ENCODE measurements at regions not wholly inside any gene's neighbourhood (a gene's known extent, or its start where the extent isn't known, plus 50 kb on each side); places are given as distances from the start of the nearest gene placed in this dataset.
A peak's percentile ranks its signal among the peaks of the same experiment; 100 is the strongest.
"Not testable (repeated sequence)": the region's sequence is repeated elsewhere in the genome, so short reads cannot be mapped to it uniquely, and the experiment has no call there.

- DNase-seq: no peak
These were observed 493.9 kb upstream of the MAP2 start for GRCh38 chr2:208929894-208930427.

- DNase-seq: no peak
These were observed 488.3 kb upstream of the MAP2 start for GRCh38 chr2:208935531-208935930.

DNA sequence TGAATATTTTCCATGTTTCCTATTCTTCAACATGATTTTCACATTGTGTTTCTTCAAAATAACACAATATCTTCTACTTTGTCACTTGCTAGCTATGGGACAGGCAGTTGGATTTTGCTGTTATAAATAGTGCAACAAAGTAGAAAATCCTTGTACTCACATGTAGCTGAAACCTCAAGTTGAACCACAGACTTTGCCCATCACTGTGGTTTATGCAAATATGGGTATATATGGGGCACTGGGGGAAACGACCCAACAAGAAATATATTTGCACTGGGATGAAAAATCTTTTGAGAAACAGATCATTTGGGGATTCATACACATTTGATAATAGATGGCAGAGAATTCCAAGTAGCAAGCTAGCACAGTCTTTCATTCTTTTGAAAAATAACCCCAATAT lies 486.3 kb upstream of the MAP2 start:
- DNase-seq: no peak

- no peak for DNase-seq
These were observed 484.0 kb upstream of the MAP2 start for GRCh38 chr2:208939852-208940251.

- DNase-seq: no peak
These were observed 478.1 kb upstream of the MAP2 start for GRCh38 chr2:208945719-208946256.

DNA sequence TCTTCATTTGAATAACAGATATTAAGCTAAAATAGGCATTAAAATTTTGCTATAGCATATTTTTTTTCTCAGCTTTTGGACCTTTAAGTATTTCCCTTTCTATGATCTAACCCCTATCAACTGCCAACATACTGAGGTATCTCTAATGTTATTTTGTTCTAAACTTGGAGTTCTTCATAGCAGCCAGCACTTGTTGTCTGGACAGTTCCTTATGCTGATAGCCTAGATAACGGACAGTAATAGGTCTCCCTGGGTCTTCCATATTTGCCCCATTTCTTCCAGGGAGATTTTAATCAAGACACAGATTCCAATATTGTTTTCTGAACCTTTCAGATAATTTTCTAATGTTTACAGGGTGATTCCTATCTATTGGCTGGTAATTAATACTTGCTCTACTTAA lies 475.8 kb upstream of the MAP2 start:
- DNase-seq: no peak

DNA sequence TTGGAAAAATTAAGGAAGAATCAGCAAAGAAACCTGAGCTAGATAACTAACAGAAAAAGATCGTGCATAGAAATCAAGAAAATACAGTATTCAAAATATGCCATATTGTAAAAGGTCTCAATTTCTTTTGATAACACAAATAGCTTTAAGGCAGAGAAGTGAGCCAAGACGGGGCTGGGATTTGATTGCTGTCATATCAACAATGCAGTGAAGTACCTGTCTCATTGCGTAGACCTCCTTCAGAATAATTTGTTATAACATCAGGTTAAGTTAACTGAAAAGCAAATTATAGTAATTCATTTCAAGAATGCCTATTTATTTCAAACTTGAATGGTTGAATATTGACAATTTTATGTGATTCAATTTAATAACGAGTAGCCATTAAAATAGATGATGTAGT lies 453.8 kb upstream of the MAP2 start:
- DNase-seq: no peak

DNA sequence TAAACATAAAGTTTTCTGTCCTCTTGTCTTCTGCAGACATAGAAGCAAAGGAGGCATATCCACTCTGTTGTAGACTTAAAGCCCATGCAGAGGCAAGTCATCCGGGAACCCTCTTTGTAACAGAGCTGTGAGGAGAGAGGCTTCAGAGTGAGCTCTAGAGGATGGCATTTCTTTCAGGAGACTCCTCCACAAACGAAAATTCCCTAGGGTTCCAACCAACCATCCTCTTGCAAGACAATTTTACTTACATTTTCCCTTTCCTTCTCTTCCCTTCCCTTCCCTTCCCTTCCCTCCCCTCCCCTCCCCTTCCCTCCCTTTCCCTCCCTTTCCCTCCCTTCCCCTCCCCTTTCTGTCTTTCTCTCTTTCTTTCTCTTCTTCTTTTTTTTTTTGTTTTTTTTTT lies 446.3 kb upstream of the MAP2 start:
- no peak for DNase-seq

GRCh38 chr2:208978946-208979345 lies 444.9 kb upstream of the MAP2 start:
- DNase-seq: no peak

- DNase-seq: no peak
These were observed 443.5 kb upstream of the MAP2 start for GRCh38 chr2:208980321-208980720.

DNA sequence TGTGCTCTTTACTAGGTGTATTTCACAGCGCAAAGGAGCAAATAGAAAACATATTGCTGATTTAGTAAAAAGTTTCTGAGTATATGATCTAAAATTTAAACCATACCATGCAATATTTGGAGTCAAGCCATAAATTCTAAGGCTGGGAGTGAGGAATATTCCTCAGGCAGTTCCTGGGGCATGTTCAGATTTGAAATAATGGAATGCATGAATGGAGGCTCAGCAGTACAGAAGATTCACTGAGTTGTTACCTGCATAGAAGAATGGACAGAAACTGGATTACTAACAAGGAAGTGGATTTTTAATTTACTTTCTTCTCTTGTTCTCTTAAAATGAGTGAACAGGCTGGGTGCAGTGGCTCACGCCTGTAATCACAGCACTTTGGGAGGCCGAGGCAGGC lies 441.0 kb upstream of the MAP2 start:
- DNase-seq: no peak

DNA sequence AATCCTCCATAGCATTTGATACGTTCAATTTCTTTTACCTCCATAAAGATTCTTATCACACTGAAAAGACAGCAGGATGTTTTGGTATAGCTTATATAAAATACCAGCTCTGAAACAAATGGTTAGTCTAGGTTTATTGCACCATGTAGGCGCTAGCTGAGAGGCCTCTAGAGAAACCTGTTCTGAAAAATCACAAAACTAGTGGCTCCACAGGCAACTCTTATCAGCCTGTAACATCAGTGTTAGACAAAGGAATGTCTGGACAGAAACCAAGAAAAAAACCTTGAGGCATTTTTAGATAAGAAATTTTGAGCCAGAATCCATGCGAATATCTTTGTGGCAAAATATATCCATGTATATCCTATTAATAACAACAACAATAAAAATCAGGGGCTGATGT lies 440.4 kb upstream of the MAP2 start:
- no peak for DNase-seq

- no peak for DNase-seq
These were observed 439.3 kb upstream of the MAP2 start for GRCh38 chr2:208984376-208985090.

- no peak for DNase-seq
These were observed 438.2 kb upstream of the MAP2 start for GRCh38 chr2:208985644-208986043.

DNA sequence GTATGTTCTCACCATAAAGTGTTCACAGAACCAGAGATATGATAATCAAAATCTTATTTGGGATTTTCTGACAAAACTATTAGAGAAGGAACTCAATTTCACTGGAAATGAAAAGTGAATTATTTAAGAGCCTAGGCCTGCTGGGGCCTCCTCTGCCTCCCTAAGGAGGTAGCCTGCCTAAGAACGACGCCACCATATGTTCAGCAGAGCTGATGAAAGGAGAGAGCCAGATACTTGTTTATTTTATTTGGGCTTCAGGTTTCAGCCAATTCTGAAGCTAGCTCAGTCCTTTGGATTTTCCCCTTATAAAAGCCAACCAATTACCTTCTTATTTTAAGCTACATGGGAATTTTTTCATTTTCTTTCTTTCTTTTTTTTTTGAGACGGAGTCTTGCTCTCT lies 433.1 kb upstream of the MAP2 start:
- DNase-seq: no peak

GRCh38 chr2:208999911-209000310 lies 423.9 kb upstream of the MAP2 start:
- peak in 5 of 56 donors; percentile 8 to 27 (median 21) for DNase-seq

GRCh38 chr2:209002054-209002453 lies 421.8 kb upstream of the MAP2 start:
- no peak for DNase-seq

DNA sequence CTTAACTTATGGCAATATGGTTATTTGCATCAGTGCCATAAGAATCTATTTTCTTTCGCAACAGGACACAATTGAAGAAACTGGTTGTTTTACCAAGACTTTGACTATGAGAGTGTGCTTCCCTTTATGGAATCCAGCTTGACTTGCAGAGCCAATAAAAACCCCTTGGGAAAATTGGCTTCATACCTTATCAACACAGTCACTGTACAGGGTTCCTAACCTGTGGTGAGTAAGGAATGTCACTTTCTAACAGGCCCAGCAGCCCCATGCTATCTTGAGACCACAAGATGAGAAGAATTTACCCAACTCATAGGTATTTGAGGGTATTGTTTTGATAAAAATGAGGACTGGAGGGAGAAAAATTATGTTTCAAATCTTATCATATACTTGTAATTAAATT lies 418.5 kb upstream of the MAP2 start:
- no peak for DNase-seq

DNA sequence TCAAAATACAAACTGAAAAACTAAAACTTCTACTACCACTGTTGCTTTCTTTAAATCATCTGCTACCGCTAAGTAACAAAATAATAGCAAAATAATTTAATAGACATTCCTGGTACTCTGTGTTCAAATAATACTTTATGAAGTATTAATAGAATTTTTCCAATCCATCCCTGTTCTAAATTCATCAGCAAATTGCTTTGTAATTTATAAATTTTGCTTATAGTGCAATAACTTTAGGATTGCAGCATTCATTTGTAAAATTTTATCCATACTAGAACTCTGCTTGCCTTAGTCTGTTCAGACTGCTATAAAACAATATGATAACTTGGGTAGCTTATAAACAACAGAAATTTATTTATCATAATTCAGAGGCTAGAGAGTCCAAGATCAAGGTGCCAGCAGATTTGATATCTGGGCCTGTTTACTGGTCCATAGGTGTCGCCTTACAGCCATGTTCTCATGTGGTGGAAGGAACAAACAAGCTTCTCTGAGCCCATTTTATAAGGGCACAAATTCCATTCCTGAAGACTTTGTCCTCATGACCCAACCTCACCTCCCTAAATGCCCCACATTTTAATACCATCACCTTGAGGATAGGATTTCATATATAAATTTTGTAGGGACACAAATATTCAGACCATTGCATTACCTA lies 415.1 kb upstream of the MAP2 start:
- DNase-seq: no peak

- DNase-seq: not testable (repeated sequence)
These were observed 405.2 kb upstream of the MAP2 start for GRCh38 chr2:209018633-209019032.

DNA sequence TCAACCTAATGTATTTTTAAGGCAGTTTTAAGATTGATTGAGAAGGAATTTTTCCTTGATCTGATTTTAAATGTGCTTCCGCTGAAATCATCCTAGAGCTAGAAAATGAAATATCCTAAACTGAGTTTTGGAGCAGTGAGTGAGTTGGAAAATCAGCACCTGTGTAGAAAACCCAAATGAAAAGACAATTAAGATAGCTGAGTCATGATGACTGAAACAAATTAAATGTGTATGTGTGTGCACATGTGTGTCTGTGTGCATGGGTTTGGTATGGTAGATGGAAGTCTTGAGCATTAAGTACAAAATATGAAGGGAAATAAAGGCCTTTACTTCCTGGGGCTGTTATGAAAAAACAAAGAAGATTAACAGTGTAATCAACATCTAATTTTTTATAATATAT lies 394.6 kb upstream of the MAP2 start:
- no peak for DNase-seq

DNA sequence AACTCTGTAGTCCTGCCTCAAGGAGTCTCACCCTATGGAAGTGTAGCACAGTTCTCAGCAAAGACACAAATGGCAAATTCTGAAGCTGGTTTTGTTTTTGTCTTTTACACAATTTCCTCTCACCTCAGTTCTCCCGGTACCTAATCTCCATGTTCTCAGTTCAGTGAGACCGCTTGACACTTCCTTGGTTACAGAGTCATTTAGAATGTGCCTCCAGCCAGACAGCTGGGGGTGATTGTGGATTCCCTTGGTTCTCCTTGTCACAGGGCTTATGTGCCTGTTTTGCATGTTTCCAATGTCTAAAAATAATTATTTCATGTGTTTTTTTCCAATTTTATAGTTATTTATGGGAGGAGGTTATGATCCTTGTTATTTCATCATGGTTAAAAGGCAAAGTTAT lies 379.5 kb upstream of the MAP2 start:
- DNase-seq: no peak

DNA sequence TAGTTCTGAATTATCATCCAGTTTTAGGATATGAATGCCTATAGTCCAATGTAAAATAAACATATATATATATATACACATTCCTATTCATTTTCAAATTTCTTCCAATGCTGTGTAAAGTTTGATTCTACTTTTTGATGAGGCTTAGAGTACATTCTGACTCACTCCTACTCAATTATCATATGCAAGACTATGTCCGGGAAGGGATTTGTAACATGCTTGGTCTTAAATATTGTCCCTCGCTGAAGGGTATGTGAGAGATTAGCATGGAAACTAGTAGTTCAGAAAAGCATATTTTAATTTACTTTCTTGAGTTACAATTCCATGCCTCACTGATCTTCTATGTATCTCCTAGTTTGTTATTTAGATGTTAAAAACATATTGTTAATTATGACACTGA lies 377.7 kb upstream of the MAP2 start:
- no peak for DNase-seq
